ENCODE measurements at regions not wholly inside any gene's neighbourhood (a gene's known extent, or its start where the extent isn't known, plus 50 kb on each side); places are given as distances from the start of the nearest gene placed in this dataset.

GRCh38 chr14:86015511-86015910 is 485.6 kb downstream of the FLRT2 start:
- DNase-seq: no peak

- DNase-seq: no peak
Observed at GRCh38 chr14:86013641-86014040, 483.7 kb downstream of the FLRT2 start.

- no peak for DNase-seq
Observed at GRCh38 chr14:86012461-86012860, 482.5 kb downstream of the FLRT2 start.

- DNase-seq: no peak
Observed at GRCh38 chr14:86003998-86004397, 474.1 kb downstream of the FLRT2 start.

GRCh38 chr14:85996551-85996950 is 466.6 kb downstream of the FLRT2 start:
- no peak for DNase-seq

- DNase-seq: peak; percentile 85
Observed at GRCh38 chr14:85991156-85991555, 461.2 kb downstream of the FLRT2 start.

- no peak for DNase-seq
Observed at GRCh38 chr14:85987907-85988306, 458.0 kb downstream of the FLRT2 start.

- DNase-seq: no peak
Observed at GRCh38 chr14:85987292-85987691, 457.3 kb downstream of the FLRT2 start.

- peak; percentile 85 for DNase-seq
Observed at GRCh38 chr14:85978582-85979250, 448.8 kb downstream of the FLRT2 start.

- DNase-seq: no peak
Observed at GRCh38 chr14:85974602-85975001, 444.7 kb downstream of the FLRT2 start.

GRCh38 chr14:85963486-85963885 is 433.5 kb downstream of the FLRT2 start:
- no peak for DNase-seq

- DNase-seq: no peak
Observed at GRCh38 chr14:85960756-85961155, 430.8 kb downstream of the FLRT2 start.

GRCh38 chr14:85959063-85959462 is 429.1 kb downstream of the FLRT2 start:
- no peak for DNase-seq

- DNase-seq: no peak
Observed at GRCh38 chr14:85958069-85958468, 428.1 kb downstream of the FLRT2 start.

GRCh38 chr14:85953265-85953664 is 423.3 kb downstream of the FLRT2 start:
- DNase-seq: no peak

- DNase-seq: no peak
Observed at GRCh38 chr14:85948153-85948552, 418.2 kb downstream of the FLRT2 start.

- DNase-seq: no peak
Observed at GRCh38 chr14:85947461-85948139, 417.7 kb downstream of the FLRT2 start.

GRCh38 chr14:85943192-85943591 is 413.2 kb downstream of the FLRT2 start:
- no peak for DNase-seq

GRCh38 chr14:85934886-85935254 is 404.9 kb downstream of the FLRT2 start:
- no peak for DNase-seq

GRCh38 chr14:85934123-85934885 is 404.4 kb downstream of the FLRT2 start:
- no peak for DNase-seq

GRCh38 chr14:85921241-85921640 is 391.3 kb downstream of the FLRT2 start:
- DNase-seq: no peak

GRCh38 chr14:85917716-85918115 is 387.8 kb downstream of the FLRT2 start:
- DNase-seq: no peak

GRCh38 chr14:85915711-85916110 is 385.8 kb downstream of the FLRT2 start:
- no peak for DNase-seq

GRCh38 chr14:85912141-85912540 is 382.2 kb downstream of the FLRT2 start:
- DNase-seq: no peak
